Upper lobe of right lung (tissue), 1 donor: ENCODE measurements at regions not wholly inside any gene's neighbourhood (a gene's known extent, or its start where the extent isn't known, plus 50 kb on each side); places are given as distances from the start of the nearest gene placed in this dataset.

Source experiments
- ATAC-seq: fragments of 200-7000 bp; cut with Tn5 transposase; one replicate; pipeline ENCODE4 v1.9.1; 2020; ENCODE audit warnings: mild to moderate bottlenecking, moderate library complexity
- DNase-seq: peaks from one replicate; pipeline ENCODE4 v3.0.0-alpha.2; 2020
- H3K27ac ChIP-seq: fragments of 200-600 bp; one replicate; pipeline ENCODE4 v1.8.0; 2022
- H3K27me3 ChIP-seq: fragments of 200-600 bp; one replicate; pipeline ENCODE4 v1.8.0; 2022; ENCODE audit warnings: mild to moderate bottlenecking
- H3K36me3 ChIP-seq: fragments of 200-600 bp; one replicate; pipeline ENCODE4 v1.8.0; 2022
- H3K4me1 ChIP-seq: fragments of 200-600 bp; one replicate; pipeline ENCODE4 v1.8.0; 2022
- H3K4me3 ChIP-seq: fragments of 200-600 bp; one replicate; pipeline ENCODE4 v1.8.0; 2022; ENCODE audit warnings: mild to moderate bottlenecking
- H3K9me3 ChIP-seq: fragments of 200-600 bp; one replicate; pipeline ENCODE4 v1.8.0; 2022
- CTCF ChIP-seq: fragments of 200-600 bp; IDR thresholded peaks from one replicate; pipeline ENCODE4 v1.8.0; 2022; ENCODE audit warnings: antibody characterized with exemption
- intact Hi-C: fragments of 100-400 bp; cut with DNase I; formaldehyde crosslinking; loops from one replicate; pipeline ENCODE4 v1.11.0; 2022
- donor health status: DM: no; HTN: yes; CAD: no; lungs with severe emphysema.

GRCh38 chr22:34973926-34974325 is 92.0 kb upstream of the ISX start:
- no peaks in the 10 kb centered on the region for H3K9me3 ChIP-seq
- no peaks in the 10 kb centered on the region for H3K4me1 ChIP-seq
- TF ChIP-seq CTCF, result no peak
- intact Hi-C loops, result no loop called here
- H3K4me3 ChIP-seq, result no peak overlapping the region
- DNase-seq (no peak), ATAC-seq (no peak)
- no peak overlapping the region for H3K27ac ChIP-seq
- no peaks in the 10 kb centered on the region for H3K36me3 ChIP-seq
- H3K27me3 ChIP-seq, result no peaks in the 10 kb centered on the region

- no peak overlapping the region for H3K4me3 ChIP-seq
- DNase-seq (no peak), ATAC-seq (no peak)
- H3K27me3 ChIP-seq, result no peaks in the 10 kb centered on the region
- no peak for TF ChIP-seq CTCF
- H3K9me3 ChIP-seq, result no peaks in the 10 kb centered on the region
- H3K4me1 ChIP-seq, result no peaks in the 10 kb centered on the region
- H3K36me3 ChIP-seq, result no peaks in the 10 kb centered on the region
- intact Hi-C loops, result no loop called here
- H3K27ac ChIP-seq, result no peak overlapping the region
These were observed 90.2 kb upstream of the ISX start for GRCh38 chr22:34975721-34976120.

GRCh38 chr22:34976474-34976873 is 89.5 kb upstream of the ISX start:
- Histone ChIP-seq H3K4me3 (no peak overlapping the region), H3K27me3 (no peaks in the 10 kb centered on the region), H3K4me1 (no peaks in the 10 kb centered on the region), H3K36me3 (no peaks in the 10 kb centered on the region), H3K9me3 (no peaks in the 10 kb centered on the region), H3K27ac (no peak overlapping the region)
- intact Hi-C loops, result no loop called here
- TF ChIP-seq CTCF, result no peak
- no peak for DNase-seq
- no peak for ATAC-seq

GRCh38 chr22:34976886-34977285 is 89.1 kb upstream of the ISX start:
- Histone ChIP-seq H3K9me3 (no peaks in the 10 kb centered on the region), H3K36me3 (no peaks in the 10 kb centered on the region), H3K4me1 (no peaks in the 10 kb centered on the region), H3K27me3 (no peaks in the 10 kb centered on the region), H3K4me3 (no peak overlapping the region), H3K27ac (no peak overlapping the region)
- DNase-seq (no peak), ATAC-seq (no peak)
- intact Hi-C loops, result no loop called here
- no peak for TF ChIP-seq CTCF

GRCh38 chr22:34986523-34986922 is 79.4 kb upstream of the ISX start:
- H3K27ac ChIP-seq, result no peak overlapping the region
- no peaks in the 10 kb centered on the region for H3K27me3 ChIP-seq
- ATAC-seq, result no peak
- peaks cover 10% of the 10 kb centered on the region for H3K9me3 ChIP-seq
- H3K4me1 ChIP-seq, result no peaks in the 10 kb centered on the region
- H3K4me3 ChIP-seq, result no peak overlapping the region
- no peak for DNase-seq
- intact Hi-C loops, result no loop called here
- no peaks in the 10 kb centered on the region for H3K36me3 ChIP-seq
- no peak for TF ChIP-seq CTCF

- ATAC-seq (no peak), DNase-seq (no peak)
- H3K27me3 ChIP-seq, result no peaks in the 10 kb centered on the region
- H3K27ac ChIP-seq, result no peak overlapping the region
- no peaks in the 10 kb centered on the region for H3K9me3 ChIP-seq
- no peaks in the 10 kb centered on the region for H3K36me3 ChIP-seq
- intact Hi-C loops, result no loop called here
- H3K4me1 ChIP-seq, result no peaks in the 10 kb centered on the region
- no peak overlapping the region for H3K4me3 ChIP-seq
- TF ChIP-seq CTCF, result no peak
These were observed 73.3 kb upstream of the ISX start for GRCh38 chr22:34992672-34993071.
